ENCODE measurements at regions not wholly inside any gene's neighbourhood (a gene's known extent, or its start where the extent isn't known, plus 50 kb on each side); places are given as distances from the start of the nearest gene placed in this dataset.

DNA sequence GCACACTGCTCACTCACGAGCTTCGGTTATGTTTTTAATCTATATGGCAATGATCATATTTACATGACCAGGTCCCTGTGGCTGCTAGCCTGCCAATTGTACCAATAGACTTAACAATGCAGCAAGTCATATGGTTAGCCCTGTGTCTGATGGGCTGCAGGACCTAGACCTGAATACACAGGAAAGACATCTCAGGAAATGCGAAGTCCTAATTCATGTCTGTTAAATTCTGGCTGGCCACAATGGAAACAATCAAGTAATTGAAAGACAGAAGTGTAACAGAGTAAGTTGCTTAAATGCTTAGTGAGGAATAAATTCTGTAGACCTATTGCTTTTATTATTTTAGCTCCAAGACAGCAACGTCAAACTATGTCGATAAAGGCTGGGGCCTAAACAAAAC lies 112.4 kb upstream of the FZD8 start:
- no peak overlapping the region for H3K27ac ChIP-seq (ENCODE audit: low read depth in 2 of 2, low read length in 2 of 2)
- no peaks in the 10 kb centered on the region for H3K4me1 ChIP-seq (ENCODE audit: control insufficient read depth in 2 of 2, insufficient read depth in 2 of 2, low read length in 2 of 2)
- no peak overlapping the region for H3K4me3 ChIP-seq (ENCODE audit: low read length in 2 of 2)
- no peak overlapping the region for H3K9ac ChIP-seq (ENCODE audit: low read depth in 1 of 2, low read length in 2 of 2)
- H3K27me3 ChIP-seq (ENCODE audit: control insufficient read depth in 2 of 2, insufficient read depth in 2 of 2, low read length in 2 of 2): no peaks in the 10 kb centered on the region
- no peaks in the 10 kb centered on the region for H3K36me3 ChIP-seq (ENCODE audit: control insufficient read depth in 2 of 2, insufficient read depth in 2 of 2, low read length in 2 of 2)
- H3K9me3 ChIP-seq (ENCODE audit: control insufficient read depth in 2 of 2, low read length in 2 of 2): no peaks in the 10 kb centered on the region

DNA sequence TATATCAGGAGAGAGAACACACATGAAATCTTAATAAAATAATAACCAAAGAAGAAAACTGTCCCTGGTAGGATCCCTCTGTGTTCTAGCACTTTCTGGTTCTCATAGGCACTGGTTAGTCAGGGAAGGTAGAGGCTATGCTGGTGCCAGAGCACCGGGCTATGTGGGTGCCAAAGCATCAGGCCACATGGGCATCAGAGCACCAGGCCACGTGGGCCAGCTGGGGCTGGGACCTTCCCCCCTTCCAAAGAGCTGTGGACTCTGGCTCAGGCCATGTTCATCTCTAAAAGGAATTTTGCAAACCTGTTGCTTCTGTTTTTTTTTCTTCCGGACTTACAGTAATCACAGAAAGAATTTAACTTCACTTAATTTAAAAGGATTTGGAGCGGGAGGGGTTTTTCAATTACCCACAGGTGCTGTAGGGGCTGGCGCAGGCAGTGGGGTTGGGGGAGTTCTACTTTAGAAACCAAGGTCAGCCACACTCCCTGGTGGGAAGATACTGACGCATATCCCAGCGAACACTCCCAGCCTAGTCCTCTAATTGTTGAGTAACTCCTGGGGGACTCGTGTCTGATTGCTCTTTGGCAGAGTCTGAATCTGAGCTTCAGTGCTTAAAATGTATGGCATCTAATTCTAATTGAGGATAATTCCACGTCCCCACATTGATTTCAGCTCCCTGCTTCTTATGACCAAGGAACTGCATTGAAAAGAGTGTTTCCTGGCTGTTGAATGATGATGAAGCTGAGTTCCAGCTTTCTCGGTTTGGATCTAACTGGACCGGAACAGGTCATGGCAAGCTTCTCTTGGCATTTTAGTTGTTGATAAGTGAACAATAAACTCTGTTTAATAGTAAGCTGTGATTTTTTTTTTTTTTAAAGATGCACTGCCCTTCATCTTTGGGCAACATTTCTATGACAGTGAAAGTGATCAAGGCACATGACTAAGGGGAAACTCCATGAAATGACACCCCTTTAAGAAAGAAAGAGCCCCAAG lies 110.7 kb upstream of the FZD8 start:
- no peaks in the 10 kb centered on the region for H3K27me3 ChIP-seq (ENCODE audit: control insufficient read depth in 2 of 2, insufficient read depth in 2 of 2, low read length in 2 of 2)
- no peak overlapping the region for H3K27ac ChIP-seq (ENCODE audit: low read depth in 2 of 2, low read length in 2 of 2)
- H3K4me3 ChIP-seq (ENCODE audit: low read length in 2 of 2): no peak overlapping the region
- H3K4me1 ChIP-seq (ENCODE audit: control insufficient read depth in 2 of 2, insufficient read depth in 2 of 2, low read length in 2 of 2): no peaks in the 10 kb centered on the region
- H3K9me3 ChIP-seq (ENCODE audit: control insufficient read depth in 2 of 2, low read length in 2 of 2): no peaks in the 10 kb centered on the region
- no peaks in the 10 kb centered on the region for H3K36me3 ChIP-seq (ENCODE audit: control insufficient read depth in 2 of 2, insufficient read depth in 2 of 2, low read length in 2 of 2)
- no peak overlapping the region for H3K9ac ChIP-seq (ENCODE audit: low read depth in 1 of 2, low read length in 2 of 2)

DNA sequence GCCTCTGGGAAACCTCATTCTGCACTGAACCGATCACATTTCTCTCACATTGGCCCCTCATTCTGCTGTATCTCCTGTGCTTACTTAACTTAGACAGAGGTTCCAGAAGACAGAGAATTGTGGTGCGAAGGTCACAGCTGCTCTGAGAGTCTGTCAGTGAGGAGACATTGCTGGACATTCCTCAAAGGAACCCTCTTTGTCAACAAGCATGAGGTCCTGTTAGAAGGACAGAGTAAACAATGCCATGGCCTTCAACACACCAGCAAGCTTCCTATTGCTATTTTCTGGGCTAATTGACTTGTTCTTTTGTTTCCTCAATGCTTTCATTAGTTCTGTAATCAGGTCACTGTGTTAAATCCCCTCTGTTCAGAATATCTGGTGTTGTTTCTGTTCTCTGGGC lies 109.3 kb upstream of the FZD8 start:
- Histone ChIP-seq H3K9ac (ENCODE audit: low read depth in 1 of 2, low read length in 2 of 2) (no peak overlapping the region), H3K36me3 (ENCODE audit: control insufficient read depth in 2 of 2, insufficient read depth in 2 of 2, low read length in 2 of 2) (no peaks in the 10 kb centered on the region), H3K27ac (ENCODE audit: low read depth in 2 of 2, low read length in 2 of 2) (no peak overlapping the region), H3K9me3 (ENCODE audit: control insufficient read depth in 2 of 2, low read length in 2 of 2) (no peaks in the 10 kb centered on the region), H3K4me3 (ENCODE audit: low read length in 2 of 2) (no peak overlapping the region), H3K27me3 (ENCODE audit: control insufficient read depth in 2 of 2, insufficient read depth in 2 of 2, low read length in 2 of 2) (no peaks in the 10 kb centered on the region), H3K4me1 (ENCODE audit: control insufficient read depth in 2 of 2, insufficient read depth in 2 of 2, low read length in 2 of 2) (no peaks in the 10 kb centered on the region)

DNA sequence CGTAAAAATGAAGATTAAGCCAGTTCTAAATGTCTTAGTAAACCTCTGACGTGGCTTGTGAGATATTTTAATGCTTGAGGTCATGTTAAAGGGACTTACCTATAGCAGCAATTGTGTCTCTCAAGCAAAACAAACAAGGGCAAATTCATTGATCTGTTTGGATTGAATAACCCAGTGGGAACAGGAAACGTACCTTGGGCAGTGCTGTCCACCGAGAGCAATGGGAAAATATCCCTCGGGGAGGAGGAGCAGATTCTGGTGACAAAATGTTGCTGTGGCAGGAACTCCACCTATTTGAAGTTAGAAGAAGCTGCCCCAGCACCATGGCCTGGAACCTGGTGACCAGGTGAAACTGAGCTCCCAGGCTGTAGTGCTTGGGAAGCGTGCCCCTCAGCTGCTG lies 107.1 kb upstream of the FZD8 start:
- no peaks in the 10 kb centered on the region for H3K9me3 ChIP-seq (ENCODE audit: control insufficient read depth in 2 of 2, low read length in 2 of 2)
- no peaks in the 10 kb centered on the region for H3K27me3 ChIP-seq (ENCODE audit: control insufficient read depth in 2 of 2, insufficient read depth in 2 of 2, low read length in 2 of 2)
- no peak overlapping the region for H3K4me3 ChIP-seq (ENCODE audit: low read length in 2 of 2)
- no peaks in the 10 kb centered on the region for H3K36me3 ChIP-seq (ENCODE audit: control insufficient read depth in 2 of 2, insufficient read depth in 2 of 2, low read length in 2 of 2)
- no peak overlapping the region for H3K27ac ChIP-seq (ENCODE audit: low read depth in 2 of 2, low read length in 2 of 2)
- no peak overlapping the region for H3K9ac ChIP-seq (ENCODE audit: low read depth in 1 of 2, low read length in 2 of 2)
- no peaks in the 10 kb centered on the region for H3K4me1 ChIP-seq (ENCODE audit: control insufficient read depth in 2 of 2, insufficient read depth in 2 of 2, low read length in 2 of 2)

DNA sequence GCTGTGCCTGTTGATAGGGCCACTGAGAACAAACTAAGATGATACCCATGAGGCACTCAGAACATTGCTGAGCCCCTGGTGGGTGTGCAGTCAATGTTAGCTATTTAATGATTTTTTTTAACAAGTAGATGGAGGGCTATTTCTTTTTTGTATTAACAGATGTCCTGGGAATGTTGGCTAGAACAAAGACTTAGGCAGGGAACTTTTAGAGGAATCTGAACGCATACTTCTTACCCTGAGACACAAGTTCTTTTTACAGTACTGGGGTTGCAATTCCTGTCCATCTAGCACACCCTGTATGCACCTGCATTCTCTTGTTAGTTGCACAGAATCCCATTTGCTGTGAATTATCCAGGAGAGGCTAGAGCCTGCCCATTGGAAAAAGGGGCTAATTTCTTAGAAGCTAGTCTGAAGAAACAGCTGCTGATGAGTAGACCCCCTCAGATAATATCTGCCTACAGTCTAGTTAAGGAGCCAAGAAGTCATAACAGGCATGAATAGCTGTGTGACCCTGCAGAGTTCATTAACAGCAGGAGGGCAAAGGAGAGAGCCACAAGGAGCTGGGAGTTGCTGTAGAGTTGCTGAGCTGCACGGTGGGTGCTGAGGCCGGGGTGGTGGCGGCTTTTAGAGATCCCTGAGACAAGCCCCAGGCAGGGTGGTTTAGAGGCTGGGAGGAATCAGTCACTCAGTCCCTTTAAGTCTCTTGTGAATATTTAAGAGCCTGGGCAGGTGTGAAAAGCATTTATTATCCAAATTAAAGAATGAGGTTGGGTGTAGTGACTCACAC lies 103.7 kb upstream of the FZD8 start:
- Histone ChIP-seq H3K27ac (ENCODE audit: low read depth in 2 of 2, low read length in 2 of 2) (no peak overlapping the region), H3K4me1 (ENCODE audit: control insufficient read depth in 2 of 2, insufficient read depth in 2 of 2, low read length in 2 of 2) (no peaks in the 10 kb centered on the region), H3K9ac (ENCODE audit: low read depth in 1 of 2, low read length in 2 of 2) (no peak overlapping the region), H3K27me3 (ENCODE audit: control insufficient read depth in 2 of 2, insufficient read depth in 2 of 2, low read length in 2 of 2) (no peaks in the 10 kb centered on the region), H3K9me3 (ENCODE audit: control insufficient read depth in 2 of 2, low read length in 2 of 2) (no peaks in the 10 kb centered on the region), H3K36me3 (ENCODE audit: control insufficient read depth in 2 of 2, insufficient read depth in 2 of 2, low read length in 2 of 2) (no peaks in the 10 kb centered on the region), H3K4me3 (ENCODE audit: low read length in 2 of 2) (no peak overlapping the region)

DNA sequence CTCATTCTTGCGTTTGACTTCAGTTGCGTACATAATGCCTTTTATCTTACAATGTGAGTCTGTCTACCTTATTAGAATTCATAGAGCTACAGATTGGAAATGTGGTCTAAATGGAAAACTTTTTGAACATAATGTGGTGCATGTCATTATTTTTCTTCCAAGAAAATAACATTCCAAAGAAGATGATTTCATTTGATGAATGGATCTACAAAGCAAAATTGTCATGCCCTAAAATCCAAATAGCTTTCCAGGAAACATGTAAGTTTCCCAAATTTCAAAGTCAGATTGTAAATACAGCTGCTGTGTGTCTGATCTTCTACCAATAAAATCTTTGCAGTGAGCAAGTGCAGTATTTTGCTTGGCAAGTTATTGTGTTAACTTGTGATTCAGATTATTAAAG lies 101.8 kb upstream of the FZD8 start:
- no peak overlapping the region for H3K9ac ChIP-seq (ENCODE audit: low read depth in 1 of 2, low read length in 2 of 2)
- no peaks in the 10 kb centered on the region for H3K9me3 ChIP-seq (ENCODE audit: control insufficient read depth in 2 of 2, low read length in 2 of 2)
- H3K27ac ChIP-seq (ENCODE audit: low read depth in 2 of 2, low read length in 2 of 2): no peak overlapping the region
- no peak overlapping the region for H3K4me3 ChIP-seq (ENCODE audit: low read length in 2 of 2)
- no peaks in the 10 kb centered on the region for H3K27me3 ChIP-seq (ENCODE audit: control insufficient read depth in 2 of 2, insufficient read depth in 2 of 2, low read length in 2 of 2)
- no peaks in the 10 kb centered on the region for H3K4me1 ChIP-seq (ENCODE audit: control insufficient read depth in 2 of 2, insufficient read depth in 2 of 2, low read length in 2 of 2)
- H3K36me3 ChIP-seq (ENCODE audit: control insufficient read depth in 2 of 2, insufficient read depth in 2 of 2, low read length in 2 of 2): no peaks in the 10 kb centered on the region

DNA sequence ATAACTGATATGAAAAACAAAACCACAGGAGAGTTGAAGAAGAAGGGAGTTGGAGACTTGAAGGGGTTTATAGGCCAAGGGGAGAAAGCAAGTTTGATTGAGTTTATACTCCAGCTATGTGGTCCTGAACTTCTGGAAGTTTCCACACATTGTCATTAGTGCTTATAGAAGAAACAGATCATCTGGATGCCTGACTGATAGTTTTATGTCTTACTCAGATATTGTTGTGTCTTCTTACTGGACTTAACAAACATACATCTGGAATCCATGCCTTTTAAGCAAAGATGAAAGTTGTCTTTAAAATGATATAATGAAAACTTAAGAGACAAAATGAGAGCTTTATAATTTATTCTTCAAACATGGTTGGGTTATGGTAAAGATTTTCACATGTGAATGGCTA lies 101.3 kb upstream of the FZD8 start:
- Histone ChIP-seq H3K27ac (ENCODE audit: low read depth in 2 of 2, low read length in 2 of 2) (no peak overlapping the region), H3K4me1 (ENCODE audit: control insufficient read depth in 2 of 2, insufficient read depth in 2 of 2, low read length in 2 of 2) (no peaks in the 10 kb centered on the region), H3K4me3 (ENCODE audit: low read length in 2 of 2) (no peak overlapping the region), H3K36me3 (ENCODE audit: control insufficient read depth in 2 of 2, insufficient read depth in 2 of 2, low read length in 2 of 2) (no peaks in the 10 kb centered on the region), H3K9me3 (ENCODE audit: control insufficient read depth in 2 of 2, low read length in 2 of 2) (no peaks in the 10 kb centered on the region), H3K27me3 (ENCODE audit: control insufficient read depth in 2 of 2, insufficient read depth in 2 of 2, low read length in 2 of 2) (no peaks in the 10 kb centered on the region), H3K9ac (ENCODE audit: low read depth in 1 of 2, low read length in 2 of 2) (no peak overlapping the region)

DNA sequence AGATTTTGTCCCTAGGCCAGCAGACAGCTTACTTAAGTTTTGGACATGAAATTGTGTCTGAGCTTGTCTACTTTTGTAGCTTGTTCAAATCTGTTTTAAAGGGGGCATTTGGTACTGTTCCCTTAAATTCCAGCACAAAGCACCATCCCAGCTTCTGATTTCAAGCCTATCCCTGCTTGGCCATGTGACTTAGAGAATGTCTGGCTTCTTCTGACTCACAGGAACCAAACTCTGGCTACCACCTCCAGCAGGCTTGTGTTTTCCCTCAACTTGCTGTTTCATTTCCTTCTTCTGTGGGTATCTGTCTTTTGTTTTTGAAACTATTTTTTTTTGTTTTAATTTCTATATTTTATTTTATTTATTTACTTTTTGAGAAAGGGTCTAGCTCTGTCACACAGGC lies 97.9 kb upstream of the FZD8 start:
- no peaks in the 10 kb centered on the region for H3K4me1 ChIP-seq (ENCODE audit: control insufficient read depth in 2 of 2, insufficient read depth in 2 of 2, low read length in 2 of 2)
- H3K27ac ChIP-seq (ENCODE audit: low read depth in 2 of 2, low read length in 2 of 2): no peak overlapping the region
- no peak overlapping the region for H3K4me3 ChIP-seq (ENCODE audit: low read length in 2 of 2)
- H3K9ac ChIP-seq (ENCODE audit: low read depth in 1 of 2, low read length in 2 of 2): no peak overlapping the region
- H3K9me3 ChIP-seq (ENCODE audit: control insufficient read depth in 2 of 2, low read length in 2 of 2): no peaks in the 10 kb centered on the region
- H3K27me3 ChIP-seq (ENCODE audit: control insufficient read depth in 2 of 2, insufficient read depth in 2 of 2, low read length in 2 of 2): no peaks in the 10 kb centered on the region
- H3K36me3 ChIP-seq (ENCODE audit: control insufficient read depth in 2 of 2, insufficient read depth in 2 of 2, low read length in 2 of 2): no peaks in the 10 kb centered on the region

DNA sequence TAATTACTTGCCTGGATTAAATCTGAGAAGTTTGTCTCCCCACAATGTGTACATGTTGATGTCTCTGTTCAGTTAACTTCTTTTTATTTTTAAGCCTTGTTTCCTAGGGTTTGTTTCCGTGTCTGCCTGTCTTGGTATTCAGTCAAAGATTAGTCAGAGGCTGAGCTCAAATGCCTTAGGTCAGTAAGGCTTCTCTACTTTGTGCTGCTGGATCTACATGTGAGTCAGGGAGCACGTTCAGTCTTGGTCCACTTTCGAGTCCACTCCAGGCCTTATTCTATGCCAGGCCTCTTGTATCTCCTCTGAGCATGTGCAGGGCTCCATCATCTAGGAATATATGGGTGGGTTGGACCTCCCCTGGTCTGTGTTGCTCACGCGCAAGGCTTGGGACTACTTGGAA lies 93.3 kb upstream of the FZD8 start:
- H3K27ac ChIP-seq (ENCODE audit: low read depth in 2 of 2, low read length in 2 of 2): no peak overlapping the region
- no peaks in the 10 kb centered on the region for H3K36me3 ChIP-seq (ENCODE audit: control insufficient read depth in 2 of 2, insufficient read depth in 2 of 2, low read length in 2 of 2)
- H3K9ac ChIP-seq (ENCODE audit: low read depth in 1 of 2, low read length in 2 of 2): no peak overlapping the region
- H3K27me3 ChIP-seq (ENCODE audit: control insufficient read depth in 2 of 2, insufficient read depth in 2 of 2, low read length in 2 of 2): no peaks in the 10 kb centered on the region
- H3K4me3 ChIP-seq (ENCODE audit: low read length in 2 of 2): no peak overlapping the region
- no peaks in the 10 kb centered on the region for H3K4me1 ChIP-seq (ENCODE audit: control insufficient read depth in 2 of 2, insufficient read depth in 2 of 2, low read length in 2 of 2)
- no peaks in the 10 kb centered on the region for H3K9me3 ChIP-seq (ENCODE audit: control insufficient read depth in 2 of 2, low read length in 2 of 2)

DNA sequence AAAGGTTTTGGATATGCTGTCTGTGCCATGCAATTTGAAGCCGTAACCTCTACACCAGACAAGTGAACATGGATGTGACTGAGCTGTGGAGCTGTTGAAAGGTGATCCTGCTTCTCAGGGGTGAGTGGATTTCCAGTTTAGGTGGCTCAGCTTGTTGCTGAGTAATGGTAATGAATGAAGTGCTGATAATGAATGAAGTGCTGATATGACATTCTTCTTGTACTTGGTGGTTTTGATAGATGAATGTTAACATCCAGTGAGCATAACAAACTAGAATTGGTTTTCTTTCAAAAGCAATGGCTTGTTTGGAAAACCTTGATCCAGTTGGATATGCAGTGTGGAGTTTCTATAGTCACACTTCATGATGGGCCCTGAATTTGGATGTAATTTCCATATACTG lies 89.7 kb upstream of the FZD8 start:
- H3K9ac ChIP-seq (ENCODE audit: low read depth in 1 of 2, low read length in 2 of 2): no peak overlapping the region
- H3K9me3 ChIP-seq (ENCODE audit: control insufficient read depth in 2 of 2, low read length in 2 of 2): no peaks in the 10 kb centered on the region
- H3K4me3 ChIP-seq (ENCODE audit: low read length in 2 of 2): no peak overlapping the region
- H3K27ac ChIP-seq (ENCODE audit: low read depth in 2 of 2, low read length in 2 of 2): no peak overlapping the region
- H3K4me1 ChIP-seq (ENCODE audit: control insufficient read depth in 2 of 2, insufficient read depth in 2 of 2, low read length in 2 of 2): no peaks in the 10 kb centered on the region
- no peaks in the 10 kb centered on the region for H3K36me3 ChIP-seq (ENCODE audit: control insufficient read depth in 2 of 2, insufficient read depth in 2 of 2, low read length in 2 of 2)
- H3K27me3 ChIP-seq (ENCODE audit: control insufficient read depth in 2 of 2, insufficient read depth in 2 of 2, low read length in 2 of 2): no peaks in the 10 kb centered on the region
